K562 (cell line): ENCODE measurements at regions not wholly inside any gene's neighbourhood (a gene's known extent, or its start where the extent isn't known, plus 50 kb on each side); places are given as distances from the start of the nearest gene placed in this dataset.

Experiments
- CEBPG ChIP-seq, 3 experiments: fragments of 200-800 bp in 1 of 3; sonication (Bioruptor generic) in 1 of 3; sonication (generic) in 1 of 3; formaldehyde crosslinking in 1 of 3; IDR thresholded peaks in 2 of 3; conservative IDR thresholded peaks in 1 of 3; 2 replicates each; pipeline versions ENCODE4 v1.6.1 to v1.8.0; 2016 to 2022; ENCODE audit warnings: missing compliant biosample characterization in 2 of 3, missing genetic modification characterization in 2 of 3, mild to moderate bottlenecking in 1 of 3, missing genetic modification reagents in 1 of 3
- FOSL1 ChIP-seq: fragments of 200-800 bp; sonication (Bioruptor generic); conservative IDR thresholded peaks from 2 replicates; pipeline ENCODE4 v1.6.1; 2016; ENCODE audit warnings: missing genetic modification characterization, missing compliant biosample characterization
- JUN ChIP-seq, 2 experiments: sonication (generic) in 1 of 2; formaldehyde crosslinking in 1 of 2; IDR thresholded peaks; 2 replicates each; pipeline versions ENCODE4 v1.6.1 to v1.8.0; 2012 to 2022; ENCODE audit warnings: borderline replicate concordance in 2 of 2, mild to moderate bottlenecking in 2 of 2, improper control_type of control experiment in 1 of 2, low read depth in 1 of 2, low read length in 1 of 2, missing genetic modification reagents in 1 of 2
- JUND ChIP-seq, 2 experiments: IDR thresholded peaks; 2 replicates in 1 of 2; 3 replicates in 1 of 2; pipeline ENCODE4 v1.6.1; 2011; ENCODE audit warnings: borderline replicate concordance in 2 of 2, low read depth in 2 of 2, low read length in 2 of 2, improper control_type of control experiment in 1 of 2, missing biosample characterization in 1 of 2, missing genetic modification characterization in 1 of 2, missing genetic modification reagents in 1 of 2
- MAFF ChIP-seq: IDR thresholded peaks from 2 replicates; pipeline ENCODE4 v1.6.1; 2012; ENCODE audit warnings: low read length, improper control_type of control experiment
- MAFG ChIP-seq: fragments of 450-650 bp; conservative IDR thresholded peaks from 2 replicates; pipeline ENCODE4 v1.6.1; 2016; ENCODE audit warnings: missing genetic modification characterization, missing compliant biosample characterization
- NFE2 ChIP-seq: IDR thresholded peaks from 2 replicates; pipeline ENCODE4 v1.6.1; 2014; ENCODE audit warnings: antibody characterized with exemption, low read depth
- ZFP36 ChIP-seq: fragments of 150-350 bp; IDR thresholded peaks from 2 replicates; pipeline ENCODE4 v1.6.1; 2018; ENCODE audit warnings: low read length, low read depth; ENCODE audit not compliant: partially characterized antibody
- TF ChIP-seq, protein P1 (sequence below), 2 experiments: fragments of 450-650 bp; conservative IDR thresholded peaks; 2 replicates each; pipeline ENCODE4 v1.6.1; 2017; ENCODE audit warnings: mild to moderate bottlenecking in 2 of 2, moderate library complexity in 2 of 2
- TF ChIP-seq, protein P2 (sequence below): fragments of 450-650 bp; IDR thresholded peaks from 2 replicates; pipeline ENCODE4 v1.6.1; 2016; ENCODE audit warnings: antibody characterized with exemption

DNA sequence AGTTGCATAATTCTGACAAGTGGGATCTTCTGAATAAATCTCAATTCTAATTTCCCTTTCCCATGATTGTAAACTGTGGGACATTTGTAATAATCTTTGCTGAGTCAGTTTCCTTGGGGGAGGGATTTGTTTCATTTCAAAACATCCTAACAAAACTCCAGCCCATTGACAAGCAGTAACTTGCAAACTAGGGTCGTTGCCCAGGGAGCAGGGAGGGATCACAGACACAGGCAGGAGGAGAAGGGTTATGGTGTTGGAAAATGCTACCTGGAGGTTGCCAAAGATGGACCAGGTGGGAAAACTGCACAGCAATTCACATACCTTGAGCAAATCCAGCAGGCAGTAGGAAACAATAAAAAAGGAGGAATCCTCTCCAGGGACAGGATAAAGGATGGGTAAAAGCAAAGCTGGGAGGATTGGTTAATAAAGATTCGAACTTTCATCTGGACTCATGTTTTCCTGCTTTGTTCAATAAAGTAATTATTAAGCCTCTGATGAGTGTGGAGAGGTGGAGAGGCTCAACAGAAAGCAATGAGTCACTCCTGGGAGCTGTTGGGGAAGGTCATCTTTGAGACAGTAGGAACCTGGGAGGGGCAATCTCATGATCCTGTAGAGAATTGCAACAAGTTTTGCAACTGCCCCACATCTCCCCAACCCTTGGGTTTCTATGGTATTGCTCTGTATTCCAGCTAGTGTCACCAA, 87.3 kb upstream of the AKIRIN2 start (continued):
- TF ChIP-seq, protein P1, sequence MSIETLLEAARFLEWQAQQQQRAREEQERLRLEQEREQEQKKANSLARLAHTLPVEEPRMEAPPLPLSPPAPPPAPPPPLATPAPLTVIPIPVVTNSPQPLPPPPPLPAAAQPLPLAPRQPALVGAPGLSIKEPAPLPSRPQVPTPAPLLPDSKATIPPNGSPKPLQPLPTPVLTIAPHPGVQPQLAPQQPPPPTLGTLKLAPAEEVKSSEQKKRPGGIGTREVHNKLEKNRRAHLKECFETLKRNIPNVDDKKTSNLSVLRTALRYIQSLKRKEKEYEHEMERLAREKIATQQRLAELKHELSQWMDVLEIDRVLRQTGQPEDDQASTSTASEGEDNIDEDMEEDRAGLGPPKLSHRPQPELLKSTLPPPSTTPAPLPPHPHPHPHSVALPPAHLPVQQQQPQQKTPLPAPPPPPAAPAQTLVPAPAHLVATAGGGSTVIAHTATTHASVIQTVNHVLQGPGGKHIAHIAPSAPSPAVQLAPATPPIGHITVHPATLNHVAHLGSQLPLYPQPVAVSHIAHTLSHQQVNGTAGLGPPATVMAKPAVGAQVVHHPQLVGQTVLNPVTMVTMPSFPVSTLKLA (conservative IDR thresholded peaks at IDR 0.05) = no peak
- peak; percentile 80 for TF ChIP-seq MAFG
- peak; percentile 7 for TF ChIP-seq ZFP36
- TF ChIP-seq, protein P2, sequence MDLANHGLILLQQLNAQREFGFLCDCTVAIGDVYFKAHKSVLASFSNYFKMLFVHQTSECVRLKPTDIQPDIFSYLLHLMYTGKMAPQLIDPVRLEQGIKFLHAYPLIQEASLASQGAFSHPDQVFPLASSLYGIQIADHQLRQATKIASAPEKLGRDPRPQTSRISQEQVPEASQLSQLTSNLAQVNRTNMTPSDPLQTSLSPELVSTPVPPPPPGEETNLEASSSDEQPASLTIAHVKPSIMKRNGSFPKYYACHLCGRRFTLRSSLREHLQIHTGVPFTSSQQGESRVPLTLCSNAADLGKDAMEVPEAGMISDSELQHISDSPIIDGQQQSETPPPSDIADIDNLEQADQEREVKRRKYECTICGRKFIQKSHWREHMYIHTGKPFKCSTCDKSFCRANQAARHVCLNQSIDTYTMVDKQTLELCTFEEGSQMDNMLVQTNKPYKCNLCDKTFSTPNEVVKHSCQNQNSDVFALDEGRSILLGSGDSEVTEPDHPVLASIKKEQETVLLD = no peak
- peak; percentile 27; the same call in 1 of the 2 replicates for TF ChIP-seq MAFF
- no peak for TF ChIP-seq CEBPG (CRISPR knock-in tag; IDR thresholded peaks at IDR 0.05)
- TF ChIP-seq CEBPG (tag; conservative IDR thresholded peaks at IDR 0.05 in 1 of 2, IDR thresholded peaks at IDR 0.05 in 1 of 2) = peak; percentile 87
- peak; percentile 88 for TF ChIP-seq FOSL1 (tag)
- peak; percentile 50; the same call in 1 of the 2 replicates for TF ChIP-seq JUND (IDR thresholded peaks at IDR 0.05; ENCODE audit: borderline replicate concordance, low read depth, low read length)
- TF ChIP-seq JUND (tag; IDR thresholded peaks at IDR 0.05; ENCODE audit: borderline replicate concordance, low read depth, low read length) = peak; percentile 57; the same call in 1 of the 3 replicates
- 0 out of 2 replicates have a peak, but pooled peaks have one; percentile 42 for TF ChIP-seq JUN (IDR thresholded peaks at IDR 0.05; ENCODE audit: borderline replicate concordance, low read depth, low read length)
- TF ChIP-seq JUN (CRISPR knock-in tag; IDR thresholded peaks at IDR 0.05; ENCODE audit: borderline replicate concordance) = no peak
- TF ChIP-seq NFE2 = 0 out of 2 replicates have a peak, but pooled peaks have one; percentile 7
